Stimulated activated CD8-positive, alpha-beta memory T cell treated with anti-CD3 and anti-CD28 coated beads, Interleukin-12 subunit alpha, Interleukin-12 subunit beta, amount 100 ng/mL, for 1 hour (primary cell): ENCODE measurements at regions not wholly inside any gene's neighbourhood (a gene's known extent, or its start where the extent isn't known, plus 50 kb on each side); places are given as distances from the start of the nearest gene placed in this dataset.
"Not testable (repeated sequence)": the region's sequence is repeated elsewhere in the genome, so short reads cannot be mapped to it uniquely, and the experiment has no call there.

Experiments
- DNase-seq: peaks from one replicate; pipeline ENCODE4 v3.0.0-alpha.2; 2020; ENCODE audit warnings: low read depth

DNA sequence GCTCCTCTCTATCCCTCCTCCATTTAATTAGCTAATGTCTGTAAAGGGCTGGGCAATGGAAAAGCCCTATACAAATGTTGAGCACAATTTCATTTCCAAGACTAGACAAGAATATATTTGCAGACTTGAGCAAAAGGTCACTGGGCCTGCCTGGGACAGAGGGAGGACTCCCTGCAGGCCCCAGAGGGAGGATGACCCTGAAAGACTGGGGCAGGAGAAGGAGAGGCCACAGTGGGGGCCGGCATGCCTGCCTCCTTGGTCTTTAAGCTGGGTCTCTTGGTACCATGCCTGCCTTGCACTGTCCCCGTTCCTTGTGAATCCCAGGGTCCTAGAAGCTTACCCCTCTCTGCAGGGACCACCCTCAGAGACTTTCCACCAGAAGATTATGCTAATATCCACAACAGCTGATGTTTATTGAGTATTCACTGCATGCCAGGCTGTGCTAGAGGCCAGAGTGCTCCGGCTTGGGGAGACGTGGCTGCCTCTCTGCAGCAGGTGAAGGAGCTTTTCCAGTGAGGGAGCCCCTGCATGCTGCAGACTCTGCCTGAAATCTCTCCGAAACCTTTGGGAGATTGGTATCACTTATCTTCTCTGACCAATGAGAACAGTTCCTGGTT, 72.7 kb upstream of the HSPA9 start:
- no peak for DNase-seq

DNA sequence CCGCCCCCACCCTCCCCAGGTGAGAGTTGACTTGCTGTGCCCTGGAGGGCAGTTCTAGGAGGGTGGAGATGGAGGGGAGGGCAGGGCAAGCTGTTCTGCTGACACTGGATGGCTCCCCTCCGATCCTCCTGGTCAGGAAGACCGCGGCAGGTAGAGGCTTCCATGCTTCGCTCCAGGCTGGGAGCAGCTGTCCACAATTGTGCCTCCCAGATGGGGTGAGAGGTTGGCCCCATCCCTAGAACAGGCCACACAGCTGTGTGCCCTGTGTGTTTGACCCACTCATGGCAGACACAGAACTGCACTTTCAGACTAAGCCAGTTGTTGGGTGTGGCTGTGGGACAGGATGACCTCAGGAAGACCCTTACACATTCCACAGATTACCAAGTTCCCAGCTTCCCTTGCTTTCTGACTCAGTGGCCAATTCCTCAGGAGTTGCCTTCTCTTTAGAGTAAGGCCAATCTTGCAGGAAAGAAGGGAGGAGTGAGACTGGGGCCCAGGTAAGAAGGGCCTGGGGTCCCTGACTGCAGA, 72.1 kb upstream of the HSPA9 start:
- no peak for DNase-seq

DNA sequence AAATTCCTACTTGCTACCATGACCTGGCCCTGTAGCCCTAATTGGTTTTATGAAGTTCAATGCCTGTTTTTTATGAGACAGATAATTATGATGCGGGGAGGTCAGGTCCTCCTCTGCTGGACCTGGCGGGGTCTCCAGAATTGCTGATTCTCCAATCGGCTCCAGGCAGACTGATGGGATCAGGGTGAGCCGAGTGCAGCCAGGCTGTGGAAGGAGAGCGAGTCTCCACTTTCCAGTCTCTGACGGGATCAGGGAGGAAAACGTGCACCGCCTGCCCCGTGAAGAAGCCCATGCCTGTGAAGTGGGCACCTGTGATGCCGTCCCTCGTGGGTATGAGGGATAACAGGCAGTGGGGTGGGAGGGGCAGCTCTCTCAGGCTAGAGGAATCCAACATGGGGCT, 71.5 kb upstream of the HSPA9 start:
- DNase-seq: no peak

DNA sequence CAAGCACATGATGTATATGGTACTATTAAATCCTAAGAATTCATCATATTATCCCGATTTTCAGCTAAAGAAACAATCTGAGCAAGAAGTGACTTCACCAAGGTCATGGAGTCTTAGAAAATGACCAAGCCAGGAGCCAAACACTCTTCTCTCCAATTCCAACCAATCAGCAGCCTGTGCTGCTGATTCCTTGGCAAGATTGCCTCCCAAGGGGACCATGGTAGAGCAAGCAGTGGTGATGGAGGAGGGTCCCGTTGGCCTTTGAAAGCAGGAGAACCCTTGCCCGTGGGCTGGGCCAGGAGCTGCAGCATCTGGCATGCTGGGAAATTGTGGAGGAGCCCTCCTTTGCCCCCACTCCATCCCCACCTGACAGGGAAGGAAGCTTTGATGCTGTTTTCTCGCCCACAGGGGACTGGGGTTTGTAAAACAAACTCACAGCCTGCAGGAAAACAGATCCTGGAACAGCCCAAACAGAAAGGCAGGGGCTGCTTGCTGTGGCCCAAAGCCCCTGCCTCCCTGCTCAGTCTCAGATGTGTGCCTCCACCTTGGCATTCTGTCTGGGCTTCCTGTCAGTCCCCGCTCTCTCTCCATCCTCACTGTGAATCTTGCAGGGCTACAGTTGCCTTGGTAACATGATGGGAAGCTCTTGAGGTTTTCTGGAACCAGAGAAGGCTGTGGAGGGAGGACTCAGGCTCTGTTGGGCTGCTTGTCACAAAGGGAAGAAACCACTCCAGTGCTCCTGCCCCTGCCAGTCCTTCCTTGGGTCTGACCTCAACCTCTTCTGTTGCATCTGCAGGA, 70.8 kb upstream of the HSPA9 start:
- DNase-seq: no peak

DNA sequence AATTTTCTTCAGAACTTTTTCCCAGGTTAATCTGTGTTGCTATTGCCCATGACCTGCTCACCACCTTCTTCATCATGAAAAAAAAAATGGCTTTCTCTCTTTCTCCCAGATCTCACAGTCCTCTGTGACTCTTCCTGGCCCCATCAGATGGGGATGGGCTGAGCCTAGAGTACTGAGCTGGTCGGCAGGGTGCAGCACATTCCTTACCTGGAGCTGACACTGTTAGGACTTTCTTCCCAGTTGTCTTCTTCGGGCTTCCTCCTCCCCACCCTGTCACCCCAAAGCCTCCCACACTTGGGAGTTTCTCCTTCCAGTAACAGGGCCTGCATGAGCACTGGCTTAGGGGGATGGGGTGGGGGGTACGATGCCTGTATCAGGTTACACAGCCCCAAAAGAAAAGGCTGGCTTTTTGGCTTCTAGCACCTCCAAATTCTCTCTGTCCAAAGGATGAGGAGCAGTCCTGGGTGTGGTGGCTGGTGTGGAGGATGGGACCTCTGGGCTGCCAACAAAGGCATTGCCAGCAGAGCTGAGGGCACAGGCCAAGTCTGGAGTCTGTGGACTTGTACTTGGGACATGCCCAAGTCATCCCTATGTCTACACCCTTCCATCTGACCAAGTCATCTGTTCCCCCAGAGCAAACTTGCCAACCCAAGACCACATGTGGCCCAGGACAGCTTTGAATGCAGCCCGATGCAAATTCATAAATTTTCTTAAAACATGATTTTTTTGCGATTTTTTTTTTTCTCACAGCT, 68.0 kb upstream of the HSPA9 start:
- no peak for DNase-seq

DNA sequence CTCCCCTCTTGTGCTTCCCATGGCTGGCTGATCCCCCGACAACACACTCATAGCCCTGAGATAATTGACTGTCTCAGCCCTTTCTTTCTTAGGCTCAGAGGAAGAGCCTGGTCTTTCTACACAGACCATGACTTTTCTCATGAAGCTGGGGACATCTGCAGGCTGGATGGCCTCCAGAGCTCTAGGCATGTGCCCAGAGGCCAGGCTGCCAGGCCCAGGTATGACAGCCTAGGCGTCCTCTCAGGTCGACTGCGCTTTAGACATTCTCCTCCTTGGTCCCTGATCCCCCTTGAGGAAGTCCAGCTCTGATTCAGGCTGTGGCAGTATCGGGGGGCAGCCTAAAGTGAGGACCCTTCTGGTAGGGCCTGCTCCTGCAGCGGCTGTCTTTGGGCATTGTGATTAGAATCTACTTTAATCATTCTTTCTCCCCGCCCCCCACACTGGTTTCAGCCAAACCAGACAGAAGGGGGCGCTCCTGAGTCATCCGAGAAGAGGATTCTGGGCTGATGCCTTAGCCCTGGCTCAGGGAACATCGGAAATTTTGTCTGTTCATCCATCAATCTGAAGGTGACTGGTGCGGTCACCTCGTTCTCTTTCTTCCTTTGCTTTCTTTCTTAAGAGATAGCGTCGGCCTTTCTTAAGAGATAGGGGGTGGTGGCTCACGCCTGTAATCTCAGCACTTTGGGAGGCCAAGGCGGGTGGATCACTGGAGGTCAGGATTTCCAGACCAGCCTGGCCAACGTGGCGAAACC, 66.5 kb upstream of the HSPA9 start:
- peak; percentile 46 for DNase-seq

DNA sequence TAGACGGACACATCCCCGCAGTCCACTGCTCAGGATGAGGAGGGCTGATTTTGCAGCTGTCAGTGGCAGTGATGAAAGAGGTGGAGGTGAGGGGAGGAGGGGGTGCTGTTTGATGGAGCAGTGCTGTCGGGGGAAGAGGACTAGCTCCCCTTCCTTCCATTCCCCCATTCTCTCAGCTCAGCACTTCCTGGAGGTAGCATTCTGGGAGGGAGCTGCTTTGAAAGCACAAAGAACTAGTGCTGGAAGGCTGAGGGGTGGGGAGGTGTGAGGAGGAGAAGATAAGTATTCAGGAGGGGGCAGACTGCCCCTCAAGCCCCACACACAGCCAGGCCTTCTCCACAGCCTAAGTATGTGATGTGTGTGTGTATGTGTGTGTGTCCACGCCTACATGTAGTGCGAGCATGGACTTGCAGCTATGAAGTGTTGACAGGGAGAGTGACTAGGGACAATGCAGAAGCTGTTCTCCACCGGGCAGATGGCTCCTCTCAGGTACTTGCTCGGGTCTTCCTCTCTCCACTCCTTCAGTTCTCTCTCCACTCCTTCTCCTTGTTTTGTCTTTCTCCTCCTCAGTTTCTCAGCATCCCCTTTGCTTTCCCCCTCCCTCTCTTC, 65.5 kb upstream of the HSPA9 start:
- no peak for DNase-seq

DNA sequence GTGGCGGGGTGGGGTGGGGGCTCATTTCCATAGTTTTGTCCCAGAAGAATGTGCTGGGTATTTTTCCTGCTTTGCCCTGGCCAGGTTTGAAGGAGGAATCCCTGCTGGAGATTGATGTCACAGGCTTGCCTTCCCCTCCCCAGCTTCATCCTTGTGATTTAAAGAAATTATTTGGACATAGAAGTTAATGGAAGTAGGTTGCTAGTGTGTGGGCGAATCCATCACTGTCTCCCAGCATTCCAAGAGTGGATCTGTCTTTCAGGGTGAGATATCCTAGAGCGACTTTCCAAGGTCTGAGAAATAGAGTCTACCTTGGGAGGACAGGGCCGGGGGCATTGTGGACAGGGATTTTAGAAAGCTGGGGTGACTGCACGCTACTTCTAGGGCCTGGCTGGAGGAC, 64.9 kb upstream of the HSPA9 start:
- DNase-seq: no peak

DNA sequence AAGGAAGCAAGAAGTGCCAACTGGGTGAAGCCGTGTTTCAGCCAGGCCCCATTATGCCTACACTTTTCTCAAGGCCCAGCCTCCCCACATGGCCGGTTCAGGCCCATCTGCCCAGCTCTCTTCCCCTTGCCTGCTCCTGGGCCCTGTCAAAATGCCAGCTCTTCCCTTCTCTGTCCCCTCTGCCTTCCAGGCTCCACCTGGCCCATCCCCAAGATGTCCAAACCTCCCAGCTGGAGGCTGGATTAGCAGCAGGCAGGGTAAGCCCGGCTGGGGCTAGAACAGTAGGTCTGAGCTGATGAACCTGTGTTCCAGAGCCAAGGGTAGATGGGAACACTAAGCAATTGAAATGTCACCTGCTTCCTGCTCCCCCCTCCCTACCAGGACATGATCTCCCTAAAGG, 64.1 kb upstream of the HSPA9 start:
- DNase-seq: no peak

DNA sequence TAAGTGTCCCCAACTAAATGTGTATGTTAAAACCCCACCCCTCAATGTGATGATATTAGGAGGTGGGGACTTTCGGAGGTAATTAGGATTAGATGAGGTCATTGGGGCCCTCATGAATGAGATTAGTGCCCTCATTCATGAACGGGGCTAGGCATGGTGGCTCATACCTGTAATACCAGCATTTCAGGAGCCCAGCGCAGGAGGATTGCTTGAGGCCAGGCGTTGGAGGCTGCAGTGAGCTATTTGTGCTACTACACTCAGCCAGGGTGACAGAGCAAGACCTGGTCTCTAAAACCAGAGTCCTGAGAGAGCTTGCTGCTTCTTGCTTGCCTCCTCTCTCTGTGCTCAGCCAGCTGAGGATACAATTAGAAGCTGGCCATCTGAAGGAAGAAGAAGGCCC, 62.1 kb upstream of the HSPA9 start:
- DNase-seq: no peak

DNA sequence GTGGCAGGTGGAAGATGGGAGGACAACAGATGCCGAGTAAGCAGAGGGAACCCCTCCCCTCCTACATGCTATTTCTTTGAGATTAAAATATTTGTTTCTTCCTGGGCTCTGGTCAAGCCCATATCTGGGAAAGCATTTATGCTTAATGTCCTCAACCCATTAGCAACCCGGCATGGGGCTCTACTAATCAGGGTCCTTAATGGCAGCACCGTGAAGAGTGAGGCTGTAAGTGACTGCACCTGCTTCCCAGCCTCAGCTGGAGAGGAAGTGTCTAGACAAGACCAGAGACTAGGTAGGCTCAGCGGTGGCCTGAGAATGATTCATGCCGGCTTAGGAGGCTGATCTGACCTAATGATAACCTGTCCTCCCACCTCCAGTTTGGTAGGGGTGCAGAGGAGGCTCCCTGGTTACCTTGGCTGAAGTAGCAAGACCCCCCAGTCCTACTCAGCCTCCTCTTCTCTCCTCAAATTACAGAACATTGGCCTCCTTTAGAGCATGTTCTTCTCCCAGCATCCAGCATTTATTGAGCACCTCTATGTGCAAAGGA, 61.3 kb upstream of the HSPA9 start:
- DNase-seq: no peak

DNA sequence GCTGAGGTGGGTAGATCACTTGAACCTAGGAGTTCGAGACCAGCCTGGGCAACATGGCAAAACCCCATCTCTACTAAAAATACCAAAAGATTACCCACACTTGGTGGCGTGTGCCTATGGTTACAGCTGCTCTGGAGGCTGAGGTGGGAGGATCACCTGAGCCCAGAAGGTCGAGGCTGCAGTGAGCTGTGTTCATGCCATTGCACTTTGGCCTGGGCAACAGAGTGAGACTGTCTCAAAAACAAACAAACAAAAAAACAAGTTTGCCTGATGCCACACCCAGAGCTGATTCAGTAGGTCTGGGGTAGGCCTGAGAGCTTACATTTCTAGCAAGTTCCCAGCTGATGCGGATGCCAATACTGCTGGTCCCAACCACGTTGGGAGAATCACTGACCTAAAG, 60.5 kb upstream of the HSPA9 start:
- no peak for DNase-seq

DNA sequence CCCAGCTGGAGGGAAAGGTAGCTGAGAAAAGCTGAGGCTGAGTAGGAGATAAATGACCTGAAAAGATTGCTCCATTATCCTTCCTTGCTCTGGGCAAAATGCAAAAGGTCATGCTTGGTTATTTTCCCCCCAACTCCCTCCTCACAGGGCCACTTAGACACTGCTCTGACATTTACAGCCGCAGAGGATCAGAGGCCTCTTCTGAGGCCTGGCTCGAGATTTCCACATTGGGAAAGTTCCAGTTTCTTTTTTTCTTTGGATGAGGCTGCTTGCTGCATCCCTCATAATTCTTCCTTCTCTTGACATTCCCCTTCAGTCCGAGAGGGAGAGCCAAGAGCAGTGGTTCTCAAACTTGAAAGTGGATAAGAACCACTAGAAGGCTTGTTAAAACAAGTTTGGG, 60.1 kb upstream of the HSPA9 start:
- DNase-seq: no peak

DNA sequence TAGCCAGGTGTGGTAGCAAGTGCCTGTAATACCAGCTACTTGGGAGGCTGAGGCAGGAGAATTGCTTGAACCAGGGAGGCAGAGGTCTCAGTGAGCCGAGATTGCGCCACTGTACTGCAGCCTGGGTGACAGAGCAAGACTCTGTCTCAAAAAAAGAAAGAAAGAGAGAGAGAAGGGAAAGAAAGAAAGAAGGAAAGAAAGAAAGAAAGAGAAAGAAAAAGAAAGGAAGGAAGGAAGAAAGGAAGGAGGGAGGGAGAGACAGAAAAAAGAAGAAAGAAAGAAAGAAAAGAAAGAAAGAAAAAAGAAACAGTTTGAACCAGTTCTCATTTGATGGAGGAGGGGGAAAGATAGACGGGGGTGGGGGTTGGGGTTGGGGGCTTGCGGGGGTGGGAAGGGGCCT, 59.6 kb upstream of the HSPA9 start:
- DNase-seq: not testable (repeated sequence)

DNA sequence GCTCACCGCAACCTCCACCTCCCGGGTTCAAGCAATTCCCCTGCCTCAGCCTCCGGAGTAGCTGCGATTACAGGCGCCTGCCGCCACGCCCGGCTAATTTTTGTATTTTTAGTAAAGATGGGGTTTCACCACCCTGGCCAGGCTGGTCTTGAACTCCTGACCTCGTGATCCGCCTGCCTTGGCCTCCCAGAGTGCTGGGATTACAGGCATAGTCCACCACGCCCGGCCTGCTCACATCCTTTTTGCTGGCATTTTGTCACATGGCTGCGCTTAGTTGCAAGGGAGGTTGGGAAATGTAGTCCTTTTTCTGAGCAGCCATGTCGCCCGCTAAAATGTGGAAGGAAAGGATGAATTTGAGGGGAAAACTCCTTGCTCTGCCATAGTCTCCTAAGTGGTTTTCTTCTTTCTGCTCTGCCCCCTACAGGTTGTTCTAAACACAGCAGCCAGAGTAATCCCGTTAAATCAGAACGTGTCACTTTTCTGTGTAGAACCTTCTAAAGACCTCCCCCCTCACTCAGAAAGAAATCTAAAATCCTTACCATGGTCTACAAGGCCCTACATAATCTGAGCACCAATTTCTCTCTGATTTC, 57.8 kb upstream of the HSPA9 start:
- no peak for DNase-seq

DNA sequence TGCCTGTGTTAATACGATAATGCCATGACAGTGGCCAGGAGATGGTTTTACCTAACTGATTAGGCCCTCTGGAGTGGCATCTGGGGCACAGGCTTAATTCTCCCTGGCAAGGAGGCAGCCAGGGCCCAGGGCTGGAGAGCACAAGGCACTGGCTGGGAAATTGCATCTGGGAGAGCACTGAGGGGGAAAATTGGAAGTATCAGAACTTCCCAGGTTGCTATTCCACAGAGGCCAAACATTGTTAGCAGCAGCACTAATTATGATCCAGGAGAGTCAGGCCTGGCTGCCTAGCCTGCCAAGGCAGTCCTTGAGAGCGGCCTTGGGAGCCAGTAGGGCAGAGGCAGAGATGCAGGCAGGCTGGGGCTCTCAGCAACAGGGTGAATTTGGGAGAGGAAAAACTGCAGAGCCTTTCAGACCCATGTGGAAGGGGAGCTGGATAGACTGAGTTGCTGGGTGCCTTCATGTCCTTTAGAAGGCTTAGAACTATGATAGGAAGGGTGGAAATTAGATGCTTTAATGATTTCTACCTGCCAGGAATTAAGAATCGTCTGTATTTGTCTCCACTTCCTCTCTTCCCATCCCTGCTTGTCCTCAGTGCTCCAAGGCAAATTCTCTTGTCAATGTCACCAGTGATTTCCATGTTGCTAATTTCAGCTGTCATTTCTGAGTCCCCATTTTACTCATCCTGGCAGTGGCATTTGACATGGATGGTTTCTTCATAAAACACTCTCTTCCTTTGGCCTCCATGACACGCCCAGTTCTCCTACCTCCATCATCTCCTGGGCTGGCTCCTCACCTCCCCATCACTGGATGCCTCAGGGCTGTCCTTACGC, 56.1 kb upstream of the HSPA9 start:
- no peak for DNase-seq

DNA sequence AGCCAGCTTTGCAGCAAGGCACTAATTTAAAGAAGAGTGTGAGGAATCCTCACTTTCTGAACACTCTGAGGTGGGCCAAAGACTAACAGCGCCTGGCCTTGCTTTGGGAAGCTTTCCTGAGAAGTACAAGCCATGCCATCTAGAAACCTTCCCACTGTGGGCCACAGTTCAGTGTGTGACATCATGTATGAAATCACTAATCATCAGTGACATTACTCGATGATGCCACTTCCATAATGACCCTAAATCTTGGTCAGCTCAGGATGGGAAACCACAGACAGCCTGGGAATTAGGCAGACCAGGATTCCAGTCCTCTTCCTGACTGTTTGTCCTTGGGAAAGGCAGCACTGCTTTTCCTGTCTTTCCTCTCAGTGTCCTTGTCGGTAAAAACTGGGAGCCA, 54.2 kb upstream of the HSPA9 start:
- DNase-seq: no peak

DNA sequence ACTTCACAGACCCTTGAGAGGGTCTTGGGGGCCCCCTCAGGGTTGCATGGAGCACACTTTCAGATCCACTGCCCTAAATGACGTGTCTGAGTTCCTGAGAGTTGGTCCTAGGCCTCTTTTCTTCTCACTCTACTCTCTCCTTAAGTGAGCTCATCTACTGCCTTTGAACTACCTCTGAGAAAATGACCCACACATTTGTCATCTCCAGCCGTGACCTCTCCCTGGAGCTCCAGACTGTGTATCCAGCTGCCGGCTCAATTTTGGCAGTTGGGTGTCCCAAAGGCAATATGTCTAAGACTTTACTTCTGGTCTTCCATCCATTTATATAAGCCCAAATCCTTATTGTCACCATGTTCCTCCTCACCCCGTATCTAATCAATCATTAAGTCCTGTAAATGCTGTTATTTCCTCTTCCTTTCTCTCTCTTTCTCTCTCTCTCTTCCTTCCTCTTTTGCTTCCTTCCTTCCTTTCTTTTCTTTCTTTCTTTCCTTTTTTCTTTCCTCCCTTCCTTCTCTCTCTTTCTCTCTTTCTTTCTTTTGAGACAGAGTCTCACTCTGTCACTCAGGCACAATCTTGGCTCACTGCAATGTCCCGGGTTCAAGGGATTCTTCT, 51.2 kb upstream of the HSPA9 start:
- DNase-seq: no peak

DNA sequence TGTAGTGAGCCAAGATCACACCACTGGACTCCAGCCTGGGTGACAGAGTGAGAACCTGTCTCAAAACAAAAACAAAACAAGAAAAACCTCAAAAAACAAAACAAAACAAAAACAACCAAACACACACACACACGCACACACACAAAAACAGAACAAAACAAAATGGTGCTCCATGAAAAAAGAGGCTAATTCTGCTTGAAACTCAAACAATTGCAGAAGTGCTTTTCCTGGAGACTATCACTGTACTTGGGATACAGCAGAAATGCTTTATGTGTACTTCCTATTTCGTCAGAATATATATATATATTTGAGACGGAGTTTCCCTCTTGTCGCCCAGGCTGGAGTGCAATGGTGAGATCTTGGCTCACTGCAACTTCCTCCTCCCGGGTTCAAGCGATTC, 49.9 kb upstream of the HSPA9 start:
- DNase-seq: no peak
